ENCODE measurements at regions not wholly inside any gene's neighbourhood (a gene's known extent, or its start where the extent isn't known, plus 50 kb on each side); places are given as distances from the start of the nearest gene placed in this dataset.

DNA sequence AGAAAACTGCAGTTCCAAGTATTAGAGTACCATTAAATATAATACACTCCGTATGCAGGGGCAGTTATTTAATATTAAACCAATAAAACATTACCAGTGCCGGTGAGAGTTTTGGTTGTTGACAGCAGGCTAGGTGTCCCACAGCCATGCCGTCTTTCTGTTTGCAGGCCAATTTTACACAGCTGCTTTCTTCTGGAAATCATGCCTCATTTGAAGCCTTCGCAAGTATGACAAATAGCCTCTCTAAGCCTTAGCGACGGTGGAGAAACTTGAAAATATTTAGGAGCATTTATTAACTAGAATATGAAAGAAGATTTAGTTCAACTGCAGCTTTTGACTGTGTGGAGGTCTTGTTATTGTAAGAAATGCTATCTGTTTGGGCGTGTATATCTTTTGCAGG is 226.0 kb downstream of the BMP2 start:
- no peak overlapping the region for H3K4me3 ChIP-seq
- ATAC-seq (peak; percentile 30), DNase-seq (no peak)
- no peaks in the 10 kb centered on the region for H3K4me1 ChIP-seq
- TF ChIP-seq, protein P1, sequence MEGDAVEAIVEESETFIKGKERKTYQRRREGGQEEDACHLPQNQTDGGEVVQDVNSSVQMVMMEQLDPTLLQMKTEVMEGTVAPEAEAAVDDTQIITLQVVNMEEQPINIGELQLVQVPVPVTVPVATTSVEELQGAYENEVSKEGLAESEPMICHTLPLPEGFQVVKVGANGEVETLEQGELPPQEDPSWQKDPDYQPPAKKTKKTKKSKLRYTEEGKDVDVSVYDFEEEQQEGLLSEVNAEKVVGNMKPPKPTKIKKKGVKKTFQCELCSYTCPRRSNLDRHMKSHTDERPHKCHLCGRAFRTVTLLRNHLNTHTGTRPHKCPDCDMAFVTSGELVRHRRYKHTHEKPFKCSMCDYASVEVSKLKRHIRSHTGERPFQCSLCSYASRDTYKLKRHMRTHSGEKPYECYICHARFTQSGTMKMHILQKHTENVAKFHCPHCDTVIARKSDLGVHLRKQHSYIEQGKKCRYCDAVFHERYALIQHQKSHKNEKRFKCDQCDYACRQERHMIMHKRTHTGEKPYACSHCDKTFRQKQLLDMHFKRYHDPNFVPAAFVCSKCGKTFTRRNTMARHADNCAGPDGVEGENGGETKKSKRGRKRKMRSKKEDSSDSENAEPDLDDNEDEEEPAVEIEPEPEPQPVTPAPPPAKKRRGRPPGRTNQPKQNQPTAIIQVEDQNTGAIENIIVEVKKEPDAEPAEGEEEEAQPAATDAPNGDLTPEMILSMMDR (IDR thresholded peaks at IDR 0.05): no peak
- H3K27ac ChIP-seq: no peak overlapping the region
- no peaks in the 10 kb centered on the region for H3K27me3 ChIP-seq
- H3K9me3 ChIP-seq: no peaks in the 10 kb centered on the region
- H3K36me3 ChIP-seq: no peaks in the 10 kb centered on the region
- intact Hi-C loops (cut with DNase I): no loop called here

DNA sequence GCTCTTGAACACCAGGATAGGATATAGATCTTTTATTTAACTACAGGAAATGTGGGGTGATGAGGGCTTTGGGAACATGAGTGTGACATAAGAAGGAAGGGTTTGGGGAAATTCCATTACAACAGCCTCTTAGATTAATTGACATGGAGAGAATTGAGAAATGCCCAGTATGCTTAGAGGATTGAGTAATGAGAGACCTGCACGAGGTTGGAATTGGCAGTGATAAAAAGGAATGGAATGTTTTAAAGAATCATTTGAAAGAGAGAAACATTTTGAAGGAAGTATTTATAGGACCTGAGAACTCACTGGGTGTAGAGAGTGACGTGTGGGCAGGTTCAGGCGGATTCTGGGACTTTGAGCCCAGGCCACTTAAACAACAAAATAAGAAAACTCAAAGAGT is 227.0 kb downstream of the BMP2 start:
- ATAC-seq (peak; percentile 87), DNase-seq (no peak)
- H3K9me3 ChIP-seq: no peaks in the 10 kb centered on the region
- no peaks in the 10 kb centered on the region for H3K36me3 ChIP-seq
- H3K27me3 ChIP-seq: no peaks in the 10 kb centered on the region
- intact Hi-C loops (cut with DNase I): no loop called here
- TF ChIP-seq, protein P1 (IDR thresholded peaks at IDR 0.05): no peak
- H3K27ac ChIP-seq: peak overlapping the region; percentile 33 to 50
- no peaks in the 10 kb centered on the region for H3K4me1 ChIP-seq
- no peak overlapping the region for H3K4me3 ChIP-seq

DNA sequence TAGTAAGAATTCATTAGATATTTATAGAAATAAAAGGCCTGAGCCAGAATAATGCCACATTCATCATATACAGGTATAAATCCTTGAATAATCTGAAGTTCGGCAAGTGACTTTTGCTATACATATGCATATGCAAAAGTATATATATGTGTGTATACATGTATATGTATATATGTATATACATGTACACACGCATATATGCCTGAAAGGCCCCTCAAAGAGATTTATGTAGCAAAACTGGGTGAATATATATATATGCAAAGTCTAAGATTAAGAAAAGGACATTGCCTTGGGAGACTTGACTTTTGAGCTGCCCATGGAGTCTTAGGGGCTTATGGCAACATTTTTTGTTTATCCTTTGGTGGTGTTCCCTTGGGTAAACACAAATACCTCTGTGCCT is 231.4 kb downstream of the BMP2 start:
- Histone ChIP-seq H3K4me3 (no peak overlapping the region), H3K4me1 (no peaks in the 10 kb centered on the region), H3K9me3 (no peaks in the 10 kb centered on the region), H3K27ac (no peak overlapping the region), H3K27me3 (no peaks in the 10 kb centered on the region), H3K36me3 (no peaks in the 10 kb centered on the region)
- intact Hi-C loops (cut with DNase I): no loop called here
- DNase-seq (no peak), ATAC-seq (no peak)
- TF ChIP-seq, protein P1 (IDR thresholded peaks at IDR 0.05): no peak

DNA sequence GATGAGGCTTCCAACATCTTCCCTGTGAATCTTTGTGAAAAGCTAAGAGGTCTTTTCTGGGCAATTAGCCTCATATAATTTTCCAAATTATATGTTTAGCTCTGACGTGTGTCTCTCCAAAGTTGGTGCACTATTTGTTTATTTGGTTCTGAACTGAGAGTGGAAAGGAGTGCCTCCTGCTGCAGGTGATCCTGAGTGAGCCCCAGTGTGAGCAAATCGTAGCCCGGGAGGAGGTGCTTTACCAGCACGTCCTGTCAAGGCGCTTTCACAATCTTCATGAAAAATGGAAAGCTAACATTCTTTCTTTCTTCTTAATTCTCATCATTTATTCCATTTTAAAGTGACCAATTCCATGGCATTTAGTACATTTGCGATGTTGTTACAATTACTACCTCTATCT is 231.9 kb downstream of the BMP2 start:
- Histone ChIP-seq H3K9me3 (no peaks in the 10 kb centered on the region), H3K27ac (no peak overlapping the region), H3K27me3 (no peaks in the 10 kb centered on the region), H3K4me3 (no peak overlapping the region), H3K4me1 (no peaks in the 10 kb centered on the region), H3K36me3 (no peaks in the 10 kb centered on the region)
- TF ChIP-seq, protein P1 (IDR thresholded peaks at IDR 0.05): no peak
- no peak for DNase-seq
- ATAC-seq: peak; percentile 35
- intact Hi-C loops (cut with DNase I): no loop called here

DNA sequence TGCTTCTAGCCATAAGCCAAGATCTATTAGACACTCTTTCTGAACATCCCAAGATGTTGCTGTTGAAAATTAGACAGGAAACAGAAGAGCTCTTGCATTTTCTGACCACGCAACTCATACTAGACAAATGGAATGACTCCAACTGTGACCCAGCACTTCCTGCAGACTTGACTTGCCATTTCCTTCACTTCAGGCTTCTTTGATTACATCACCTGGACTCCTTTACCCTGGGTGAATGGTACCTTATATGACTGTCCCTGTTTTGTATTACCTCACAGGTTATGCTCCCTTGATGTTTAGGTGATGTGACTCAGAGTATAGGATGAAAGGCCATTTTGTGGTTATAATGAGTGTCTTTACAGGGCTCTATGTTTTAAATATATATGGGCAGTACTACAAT is 236.1 kb downstream of the BMP2 start:
- Histone ChIP-seq H3K27ac (no peak overlapping the region), H3K4me3 (no peak overlapping the region)

More for the DNA sequence above, 236.1 kb downstream of the BMP2 start:
- TF ChIP-seq, protein P1 (IDR thresholded peaks at IDR 0.05): no peak
- peaks cover 0 to 13% of the 10 kb centered on the region in 2 donors for H3K9me3 ChIP-seq
- no peaks in the 10 kb centered on the region for H3K4me1 ChIP-seq
- DNase-seq (no peak), ATAC-seq (no peak)
- intact Hi-C loops (cut with DNase I): no loop called here
- no peaks in the 10 kb centered on the region for H3K27me3 ChIP-seq
- no peaks in the 10 kb centered on the region for H3K36me3 ChIP-seq
